WTC11 (cell line): ENCODE measurements at regions not wholly inside any gene's neighbourhood (a gene's known extent, or its start where the extent isn't known, plus 50 kb on each side); places are given as distances from the start of the nearest gene placed in this dataset.
A peak's percentile ranks its signal among the peaks of the same experiment; 100 is the strongest.

Experiments used
- ATAC-seq: fragments of 200-7000 bp; cut with Tn5 transposase; 2 replicates; pipeline ENCODE4 v1.10.0; 2021; ENCODE audit warnings: mild to moderate bottlenecking, moderate library complexity
- CTCF ChIA-PET: fragments of 300-600 bp; sonication (Branson Sonifier 250); formaldehyde crosslinking; loops from one replicate; lab custom pipeline; 2021; ENCODE audit warnings: antibody characterized with exemption; lab: Charles Lee
- POLR2A ChIA-PET: fragments of 350-600 bp; sonication (Branson Sonifier 250); formaldehyde crosslinking; loops from one replicate; lab custom pipeline; 2021; ENCODE audit warnings: antibody characterized with exemption; lab: Charles Lee
- DNase-seq: peaks from one replicate; pipeline ENCODE4 v3.0.0; 2021; ENCODE audit warnings: low spot score
- H3K27ac Mint-ChIP-seq: 2 replicates; pipeline ENCODE4 v1.8.0; 2021; ENCODE audit warnings: mixed read lengths
- H3K27me3 Mint-ChIP-seq: 2 replicates; pipeline ENCODE4 v1.8.0; 2021; ENCODE audit warnings: low read depth, mild to moderate bottlenecking, moderate library complexity, mixed read lengths
- H3K36me3 Mint-ChIP-seq: 2 replicates; pipeline ENCODE4 v1.8.0; 2021; ENCODE audit warnings: mixed read lengths
- H3K4me1 Mint-ChIP-seq: 2 replicates; pipeline ENCODE4 v1.8.0; 2022; ENCODE audit warnings: mixed read lengths
- H3K4me3 Mint-ChIP-seq: 2 replicates; pipeline ENCODE4 v1.8.0; 2021; ENCODE audit warnings: mild to moderate bottlenecking, moderate library complexity, mixed read lengths
- H3K9me3 Mint-ChIP-seq: 2 replicates; pipeline ENCODE4 v1.8.0; 2021; ENCODE audit warnings: mixed read lengths
- E2F4 ChIP-seq: sonication (generic); formaldehyde crosslinking; IDR thresholded peaks from 2 replicates; pipeline ENCODE4 v1.8.1; 2022; ENCODE audit warnings: low read depth, mild to moderate bottlenecking, moderate library complexity, missing genetic modification reagents, borderline replicate concordance
- FOXK1 ChIP-seq: sonication (generic); formaldehyde crosslinking; IDR thresholded peaks from 2 replicates; pipeline ENCODE4 v1.8.0; 2022; ENCODE audit warnings: mild to moderate bottlenecking, moderate library complexity, missing genetic modification reagents
- FOXP4 ChIP-seq: sonication (generic); formaldehyde crosslinking; IDR thresholded peaks from 2 replicates; pipeline ENCODE4 v1.8.0; 2022; ENCODE audit warnings: mild to moderate bottlenecking, missing genetic modification reagents
- GABPB1 ChIP-seq: sonication (generic); formaldehyde crosslinking; IDR thresholded peaks from 2 replicates; pipeline ENCODE4 v1.8.1; 2023; ENCODE audit warnings: mild to moderate bottlenecking, missing genetic modification reagents
- HMGXB4 ChIP-seq: sonication (generic); formaldehyde crosslinking; IDR thresholded peaks from 2 replicates; pipeline ENCODE4 v1.8.1; 2023; ENCODE audit warnings: mild to moderate bottlenecking, moderate library complexity, missing genetic modification reagents
- JAZF1 ChIP-seq: fragments of 250-450 bp; sonication (Bioruptor Pico); IDR thresholded peaks from 2 replicates; pipeline ENCODE4 v1.9.0; 2021; ENCODE audit warnings: moderate library complexity, mild to moderate bottlenecking, inconsistent platforms
- NR2C2 ChIP-seq: sonication (generic); formaldehyde crosslinking; IDR thresholded peaks from 2 replicates; pipeline ENCODE4 v1.8.0; 2022; ENCODE audit warnings: mild to moderate bottlenecking, missing genetic modification reagents
- OVOL2 ChIP-seq: fragments of 250-450 bp; sonication (Bioruptor Pico); IDR thresholded peaks from 2 replicates; pipeline ENCODE4 v1.9.0; 2021; ENCODE audit warnings: mild to moderate bottlenecking, borderline replicate concordance
- PRDM15 ChIP-seq: sonication (generic); formaldehyde crosslinking; IDR thresholded peaks from 2 replicates; pipeline ENCODE4 v1.8.0; 2022; ENCODE audit warnings: missing genetic modification reagents
- SMAD4 ChIP-seq: sonication (generic); formaldehyde crosslinking; IDR thresholded peaks from 2 replicates; pipeline ENCODE4 v1.8.0; 2022; ENCODE audit warnings: mild to moderate bottlenecking, missing genetic modification reagents
- SP1 ChIP-seq: sonication (generic); formaldehyde crosslinking; conservative IDR thresholded peaks from 2 replicates; pipeline ENCODE4 v1.8.1; 2022; ENCODE audit warnings: missing genetic modification reagents
- ZNF219 ChIP-seq: sonication (generic); formaldehyde crosslinking; IDR thresholded peaks from 2 replicates; pipeline ENCODE4 v1.8.0; 2023; ENCODE audit warnings: missing genetic modification reagents, mild to moderate bottlenecking, borderline replicate concordance
- ZNF317 ChIP-seq: sonication (generic); formaldehyde crosslinking; IDR thresholded peaks from 2 replicates; pipeline ENCODE4 v1.8.1; 2023; ENCODE audit warnings: low read depth, mild to moderate bottlenecking, moderate library complexity, missing genetic modification reagents, borderline replicate concordance
- ZNF532 ChIP-seq: fragments of 250-450 bp; sonication (Bioruptor Pico); IDR thresholded peaks from 2 replicates; pipeline ENCODE4 v1.9.0; 2021; ENCODE audit warnings: mild to moderate bottlenecking, borderline replicate concordance

- Mint-ChIP-seq H3K27ac (no peak overlapping the region), H3K36me3 (no peaks in the 10 kb centered on the region), H3K9me3 (0 out of 2 replicates have a peak, but pooled peaks cover 4% of the 10 kb centered on the region), H3K4me3 (no peak overlapping the region), H3K4me1 (no peaks in the 10 kb centered on the region), H3K27me3 (no peaks in the 10 kb centered on the region)
- peak; percentile 82 for ATAC-seq
- TF ChIP-seq GABPB1 (CRISPR knock-in tag) (no peak), JAZF1 (no peak), NR2C2 (no peak), HMGXB4 (CRISPR knock-in tag) (no peak), FOXK1 (no peak), FOXP4 (no peak), SP1 (CRISPR knock-in tag) (no peak), SMAD4 (CRISPR knock-in tag) (no peak), PRDM15 (CRISPR knock-in tag) (no peak), ZNF317 (CRISPR knock-in tag) (no peak), OVOL2 (CRISPR knock-in tag) (no peak)
- ChIA-PET CTCF (no interaction called here), POLR2A (no interaction called here)
- DNase-seq: no peak
These were observed 125.4 kb downstream of the CAND1 start for GRCh38 chr12:67394550-67394949.

GRCh38 chr12:67400742-67401141 is 131.6 kb downstream of the CAND1 start:
- no peak for ATAC-seq
- TF ChIP-seq ZNF532 (CRISPR knock-in tag) (no peak), E2F4 (CRISPR knock-in tag) (no peak), ZNF219 (CRISPR knock-in tag) (no peak), OVOL2 (CRISPR knock-in tag) (no peak)
- TF ChIP-seq, all 79 proteins: peak for 0
- Mint-ChIP-seq H3K4me3 (no peak overlapping the region), H3K9me3 (peaks cover 8% of the 10 kb centered on the region), H3K36me3 (peaks cover 4% of the 10 kb centered on the region), H3K27ac (no peak overlapping the region), H3K4me1 (no peaks in the 10 kb centered on the region), H3K27me3 (no peaks in the 10 kb centered on the region)
- DNase-seq: no peak
- CTCF ChIA-PET: no interaction called here
- POLR2A ChIA-PET: no interaction called here
